Liver (tissue), 7 donors: ENCODE measurements at regions not wholly inside any gene's neighbourhood (a gene's known extent, or its start where the extent isn't known, plus 50 kb on each side); places are given as distances from the start of the nearest gene placed in this dataset.

Source experiments
- DNase-seq: peaks from one replicate; pipeline ENCODE4 v3.0.0-alpha.2; 2017; ENCODE audit warnings: low spot score
- H3K27ac ChIP-seq, 2 donors: one replicate each; pipeline ENCODE4 v1.7.0; 2013; ENCODE audit warnings: inconsistent platforms in 2 of 2, low read length in 2 of 2, control low read depth in 1 of 2, low read depth in 1 of 2, mild to moderate bottlenecking in 1 of 2
- H3K27me3 ChIP-seq, 4 donors: one replicate each; pipeline versions ENCODE4 v1.6.1 to v1.7.0; 2013; ENCODE audit warnings: low read length in 3 of 4, inconsistent platforms in 1 of 4, mild to moderate bottlenecking in 1 of 4, moderate library complexity in 1 of 4; ENCODE audit not compliant: control insufficient read depth in 4 of 4, insufficient read depth in 4 of 4
- H3K36me3 ChIP-seq, 4 donors: one replicate each; pipeline versions ENCODE4 v1.6.1 to v1.7.0; 2013; ENCODE audit warnings: low read length in 3 of 4, mild to moderate bottlenecking in 3 of 4, low read depth in 1 of 4, moderate library complexity in 1 of 4; ENCODE audit not compliant: control insufficient read depth in 4 of 4, insufficient read depth in 3 of 4
- H3K4me1 ChIP-seq, 4 donors: one replicate each; pipeline versions ENCODE4 v1.6.1 to v1.7.0; 2013; ENCODE audit warnings: low read length in 3 of 4, mild to moderate bottlenecking in 3 of 4, moderate library complexity in 1 of 4; ENCODE audit not compliant: control insufficient read depth in 4 of 4, insufficient read depth in 4 of 4
- H3K4me3 ChIP-seq, 3 donors: one replicate each; pipeline versions ENCODE4 v1.6.1 to v1.7.0; 2013; ENCODE audit warnings: low read length in 3 of 3, control low read depth in 1 of 3, low read depth in 1 of 3, mild to moderate bottlenecking in 1 of 3
- H3K9ac ChIP-seq, 2 donors: one replicate each; pipeline ENCODE4 v1.7.0; 2013; ENCODE audit warnings: low read length in 2 of 2, mild to moderate bottlenecking in 2 of 2, moderate library complexity in 2 of 2, control low read depth in 1 of 2, low read depth in 1 of 2
- H3K9me3 ChIP-seq, 4 donors: one replicate each; pipeline versions ENCODE4 v1.6.1 to v1.7.0; 2013; ENCODE audit warnings: low read length in 3 of 4; ENCODE audit not compliant: control insufficient read depth in 4 of 4
- FOXA1 ChIP-seq: IDR thresholded peaks from 2 replicates; pipeline ENCODE4 v1.6.1; 2016; ENCODE audit warnings: antibody characterized with exemption
- FOXA2 ChIP-seq: IDR thresholded peaks from 2 replicates; pipeline ENCODE4 v1.6.1; 2016; ENCODE audit warnings: antibody characterized with exemption
- GABPA ChIP-seq, 2 donors: IDR thresholded peaks in 1 of 2; conservative IDR thresholded peaks in 1 of 2; 2 replicates each; pipeline ENCODE4 v1.6.1; 2016; ENCODE audit warnings: antibody characterized with exemption in 2 of 2, mild to moderate bottlenecking in 1 of 2, moderate library complexity in 1 of 2
- MAX ChIP-seq: IDR thresholded peaks from 2 replicates; pipeline ENCODE4 v1.6.1; 2016; ENCODE audit warnings: antibody characterized with exemption
- REST ChIP-seq: IDR thresholded peaks from 2 replicates; pipeline ENCODE4 v1.6.1; 2016; ENCODE audit warnings: antibody characterized with exemption, mild to moderate bottlenecking
- WGBS: extraction: QIAGEN DNeasy Blood & Tissue Kit; methylation state at CpG from one replicate; pipeline ENCODE4 v1.1.7; 2013; 5-methylcytosine and 5-hydroxymethylcytosine counted together
- donor health status: healthy.
- donor health status: healthy.
- donor health status: healthy.
- donor health status: healthy.

- TF ChIP-seq REST: no peak
- no peak for TF ChIP-seq GABPA (IDR thresholded peaks at IDR 0.05 in 1 of 2, conservative IDR thresholded peaks at IDR 0.05 in 1 of 2)
Measured at GRCh38 chr2:60104514-60105505, 448.6 kb downstream of the BCL11A start (continued).

GRCh38 chr2:60100034-60100433 is 453.4 kb downstream of the BCL11A start:
- Histone ChIP-seq H3K9me3 (no peaks in the 10 kb centered on the region), H3K9ac (no peak overlapping the region), H3K4me3 (no peak overlapping the region), H3K4me1 (no peaks in the 10 kb centered on the region), H3K27ac (no peak overlapping the region), H3K36me3 (no peaks in the 10 kb centered on the region), H3K27me3 (peaks cover 0 to 2% (median 0%) of the 10 kb centered on the region in 4 donors)
- 74% methylated on average over 11 of the region's 11 CpGs for WGBS
- TF ChIP-seq GABPA (IDR thresholded peaks at IDR 0.05 in 1 of 2, conservative IDR thresholded peaks at IDR 0.05 in 1 of 2) (no peak), FOXA2 (no peak), MAX (no peak), REST (no peak)
- DNase-seq: no peak

GRCh38 chr2:60098996-60099395 is 454.5 kb downstream of the BCL11A start:
- no peaks in the 10 kb centered on the region for H3K9me3 ChIP-seq
- H3K27me3 ChIP-seq: peaks cover 0 to 2% (median 0%) of the 10 kb centered on the region in 4 donors
- no peak overlapping the region for H3K9ac ChIP-seq
- 68% methylated on average over 3 of the region's 3 CpGs for WGBS
- H3K4me1 ChIP-seq: no peaks in the 10 kb centered on the region
- no peaks in the 10 kb centered on the region for H3K36me3 ChIP-seq
- H3K4me3 ChIP-seq: no peak overlapping the region
- no peak for DNase-seq
- TF ChIP-seq FOXA1: no peak
- H3K27ac ChIP-seq: no peak overlapping the region
